BJ (cell line): ENCODE measurements at regions not wholly inside any gene's neighbourhood (a gene's known extent, or its start where the extent isn't known, plus 50 kb on each side); places are given as distances from the start of the nearest gene placed in this dataset.

ENCODE experiments used
- CTCF ChIA-PET: fragments of 350-600 bp; formaldehyde crosslinking; extraction: SDS; loops from one replicate; lab custom pipeline; 2021; ENCODE audit warnings: antibody characterized with exemption, inconsistent platforms; lab: Yijun Ruan, JAX
- POLR2A ChIA-PET: fragments of 300-600 bp; sonication (Branson Sonifier 250); formaldehyde crosslinking; extraction: SDS; loops from one replicate; lab custom pipeline; 2021; ENCODE audit warnings: antibody characterized with exemption; lab: Charles Lee
- DNase-seq: peaks from one replicate; pipeline ENCODE4 v3.0.0-alpha.2; 2011; ENCODE audit warnings: low read depth
- H3K27me3 ChIP-seq: 2 replicates; pipeline ENCODE4 v1.6.0; 2011; ENCODE audit warnings: low read length; ENCODE audit not compliant: control insufficient read depth, insufficient read depth
- H3K36me3 ChIP-seq: 2 replicates; pipeline ENCODE4 v1.5.1; 2011; ENCODE audit warnings: low read length; ENCODE audit not compliant: control insufficient read depth, insufficient read depth
- H3K4me3 ChIP-seq: 2 replicates; pipeline ENCODE4 v1.5.1; 2011; ENCODE audit warnings: low read depth, mild to moderate bottlenecking, control low read depth, low read length
- TF ChIP-seq, protein P1 (sequence below): IDR thresholded peaks from 2 replicates; pipeline ENCODE4 v1.5.1; 2011; ENCODE audit warnings: low read depth, mild to moderate bottlenecking, control low read depth, inconsistent platforms, low read length, moderate library complexity; ENCODE audit not compliant: insufficient read depth

DNA sequence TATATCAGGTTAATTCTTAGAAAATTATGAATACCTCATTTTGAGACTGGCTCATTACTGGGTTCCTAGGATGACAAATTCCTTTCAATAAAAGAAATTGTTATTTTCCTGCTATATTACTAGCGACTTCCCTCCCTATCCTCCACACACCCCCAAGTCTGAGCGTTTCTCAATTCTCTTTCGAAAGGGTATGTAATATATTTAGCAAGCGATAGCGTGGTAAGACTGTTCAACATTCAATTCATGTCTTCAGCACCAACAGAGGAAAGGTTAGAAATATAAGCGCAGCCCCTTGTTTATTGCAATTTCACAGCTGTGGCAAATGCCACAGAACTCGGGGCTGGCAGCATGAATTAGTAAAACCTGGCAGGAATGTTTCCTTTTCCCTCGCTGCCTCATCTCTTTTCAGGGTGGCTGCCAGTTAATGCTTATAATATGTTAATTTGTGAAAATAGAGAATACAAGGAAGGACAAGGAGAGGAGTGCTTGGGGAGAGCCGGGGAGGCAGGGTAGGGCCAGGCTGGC, 152.7 kb upstream of the TBCA start:
- POLR2A ChIA-PET = no interaction called here
- TF ChIP-seq, protein P1, sequence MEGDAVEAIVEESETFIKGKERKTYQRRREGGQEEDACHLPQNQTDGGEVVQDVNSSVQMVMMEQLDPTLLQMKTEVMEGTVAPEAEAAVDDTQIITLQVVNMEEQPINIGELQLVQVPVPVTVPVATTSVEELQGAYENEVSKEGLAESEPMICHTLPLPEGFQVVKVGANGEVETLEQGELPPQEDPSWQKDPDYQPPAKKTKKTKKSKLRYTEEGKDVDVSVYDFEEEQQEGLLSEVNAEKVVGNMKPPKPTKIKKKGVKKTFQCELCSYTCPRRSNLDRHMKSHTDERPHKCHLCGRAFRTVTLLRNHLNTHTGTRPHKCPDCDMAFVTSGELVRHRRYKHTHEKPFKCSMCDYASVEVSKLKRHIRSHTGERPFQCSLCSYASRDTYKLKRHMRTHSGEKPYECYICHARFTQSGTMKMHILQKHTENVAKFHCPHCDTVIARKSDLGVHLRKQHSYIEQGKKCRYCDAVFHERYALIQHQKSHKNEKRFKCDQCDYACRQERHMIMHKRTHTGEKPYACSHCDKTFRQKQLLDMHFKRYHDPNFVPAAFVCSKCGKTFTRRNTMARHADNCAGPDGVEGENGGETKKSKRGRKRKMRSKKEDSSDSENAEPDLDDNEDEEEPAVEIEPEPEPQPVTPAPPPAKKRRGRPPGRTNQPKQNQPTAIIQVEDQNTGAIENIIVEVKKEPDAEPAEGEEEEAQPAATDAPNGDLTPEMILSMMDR = no peak
- Histone ChIP-seq H3K4me3 (no peak overlapping the region), H3K36me3 (no peaks in the 10 kb centered on the region), H3K27me3 (peaks cover 12% of the 10 kb centered on the region)
- CTCF ChIA-PET = no interaction called here
- no peak for DNase-seq

DNA sequence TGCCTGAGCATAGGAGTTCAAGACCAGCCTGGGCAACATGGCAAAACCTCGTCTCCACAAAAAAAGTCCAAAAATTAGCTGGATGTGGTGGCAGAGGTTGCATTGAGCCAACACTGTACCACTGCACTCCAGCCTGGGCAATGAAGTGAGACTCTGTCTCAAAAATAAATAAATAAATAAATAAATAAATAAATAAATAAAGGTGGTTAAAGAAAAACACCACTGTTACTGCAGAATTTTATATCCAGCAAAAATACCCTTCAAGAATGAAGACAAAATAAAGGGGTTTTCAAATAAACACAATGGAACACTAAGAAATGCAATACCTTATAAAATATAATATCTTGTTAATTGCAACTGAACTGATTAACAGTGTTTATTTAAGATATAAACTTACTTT, 150.2 kb upstream of the TBCA start:
- POLR2A ChIA-PET = no interaction called here
- DNase-seq = no peak
- CTCF ChIA-PET = interaction anchor here (1.5 kb wide), 1 partner anchor 10 kb away, joined by 4 read pairs; no protein-coding TSS in a partner anchor

DNA sequence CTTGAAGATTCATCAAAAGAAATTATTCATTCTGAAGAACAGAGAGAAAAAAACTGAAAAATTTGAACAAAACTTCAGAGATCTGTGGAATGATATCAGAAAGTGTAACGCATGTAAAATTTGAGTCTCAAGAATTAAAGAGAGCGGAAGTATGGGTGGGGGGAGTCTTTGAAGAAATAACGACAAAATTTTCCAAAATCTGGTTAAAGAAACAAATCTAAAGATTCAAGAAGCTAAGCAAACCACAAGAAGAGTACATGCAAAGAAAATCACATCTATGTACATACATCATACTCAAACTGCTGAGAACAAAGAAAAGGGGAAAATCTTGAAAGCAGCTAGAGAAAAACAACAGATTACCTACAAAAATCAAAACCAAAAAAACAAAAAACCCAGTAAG, 149.4 kb upstream of the TBCA start:
- Histone ChIP-seq H3K4me3 (no peak overlapping the region), H3K27me3 (peaks cover 10% of the 10 kb centered on the region), H3K36me3 (no peaks in the 10 kb centered on the region)
- no peak for DNase-seq
- CTCF ChIA-PET = interaction anchor here (1.5 kb wide), 1 partner anchor 9 kb away, joined by 4 read pairs; no protein-coding TSS in a partner anchor
- TF ChIP-seq, protein P1 = no peak
- POLR2A ChIA-PET = no interaction called here

More for the DNA sequence above, 150.2 kb upstream of the TBCA start:
- TF ChIP-seq, protein P1 = no peak
- H3K27me3 ChIP-seq = peaks cover 10% of the 10 kb centered on the region
- H3K36me3 ChIP-seq = no peaks in the 10 kb centered on the region
- H3K4me3 ChIP-seq = no peak overlapping the region

DNA sequence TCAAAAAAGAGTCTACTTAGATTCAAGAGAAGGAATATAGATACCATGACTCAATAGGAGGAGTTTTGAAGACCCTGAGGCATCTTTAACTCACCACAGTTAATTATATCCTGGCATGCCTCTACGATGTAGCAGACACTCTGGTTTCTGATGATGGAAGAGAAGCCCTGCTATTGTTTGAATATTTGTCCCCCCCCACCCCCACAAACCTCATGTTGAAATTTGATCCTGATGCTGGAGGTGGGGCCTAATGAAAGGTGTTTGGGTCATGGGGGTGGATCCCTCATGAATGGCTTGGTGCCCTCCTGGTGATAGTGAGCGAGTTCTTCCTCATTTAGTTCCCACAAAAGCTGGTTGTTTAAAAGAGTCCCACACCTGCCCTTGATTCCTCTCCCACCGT, 147.9 kb upstream of the TBCA start:
- TF ChIP-seq, protein P1 = no peak
- CTCF ChIA-PET = no interaction called here
- no peak for DNase-seq
- POLR2A ChIA-PET = no interaction called here
- H3K4me3 ChIP-seq = no peak overlapping the region
- no peaks in the 10 kb centered on the region for H3K36me3 ChIP-seq
- H3K27me3 ChIP-seq = peaks cover 4% of the 10 kb centered on the region; the same call in 1 of the 2 replicates

DNA sequence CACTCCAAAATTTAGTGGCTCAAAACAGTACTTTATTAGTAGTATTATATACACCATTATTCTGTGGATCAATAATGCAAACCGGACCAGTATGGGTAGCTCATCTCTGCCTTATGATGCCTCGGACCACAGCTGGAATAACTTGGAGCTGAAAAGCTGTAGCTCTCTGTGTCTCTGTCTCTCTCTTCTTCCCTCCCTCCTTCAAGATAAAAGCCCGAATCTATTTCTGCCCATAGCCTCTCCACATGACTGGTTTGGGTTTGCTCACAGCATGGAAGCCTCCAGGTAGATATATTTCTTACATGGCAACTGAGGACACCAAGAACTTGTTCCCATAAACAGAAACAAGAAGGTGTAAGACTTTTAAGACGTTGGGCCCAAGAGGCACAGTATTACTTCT, 147.5 kb upstream of the TBCA start:
- no peak overlapping the region for H3K4me3 ChIP-seq
- no peak for DNase-seq
- TF ChIP-seq, protein P1 = no peak
- no peaks in the 10 kb centered on the region for H3K36me3 ChIP-seq
- CTCF ChIA-PET = interaction anchor here (1.5 to 1.8 kb wide), 2 partner anchors 9 to 12 kb away, joined by 4 read pairs; no protein-coding TSS in a partner anchor
- peaks cover 4% of the 10 kb centered on the region; the same call in 1 of the 2 replicates for H3K27me3 ChIP-seq
- POLR2A ChIA-PET = no interaction called here
